Umbilical cord (tissue), 1 donor: ENCODE measurements at regions not wholly inside any gene's neighbourhood (a gene's known extent, or its start where the extent isn't known, plus 50 kb on each side); places are given as distances from the start of the nearest gene placed in this dataset.

Experiments used
- DNase-seq: peaks from one replicate; pipeline ENCODE4 v3.0.0-alpha.2; 2015; ENCODE audit warnings: low spot score

- DNase-seq: no peak
Observed at GRCh38 chr1:167145965-167146364, 52.1 kb downstream of the STYXL2 start.

- no peak for DNase-seq
Observed at GRCh38 chr1:167146903-167147539, 53.1 kb downstream of the STYXL2 start.

GRCh38 chr1:167148421-167148820 lies 54.5 kb downstream of the STYXL2 start:
- no peak for DNase-seq

- DNase-seq: no peak
Observed at GRCh38 chr1:167149793-167150491, 56.1 kb downstream of the STYXL2 start.

GRCh38 chr1:167150492-167150833 lies 56.6 kb downstream of the STYXL2 start:
- no peak for DNase-seq

GRCh38 chr1:167152192-167152876 lies 58.5 kb downstream of the STYXL2 start:
- DNase-seq: no peak

GRCh38 chr1:167156466-167156865 lies 62.6 kb downstream of the STYXL2 start:
- DNase-seq: no peak

GRCh38 chr1:167157114-167157513 lies 63.2 kb downstream of the STYXL2 start:
- DNase-seq: no peak

GRCh38 chr1:167158111-167158812 lies 62.4 kb upstream of the POU2F1 start:
- DNase-seq: no peak

GRCh38 chr1:167158813-167159275 lies 61.8 kb upstream of the POU2F1 start:
- DNase-seq: no peak

- no peak for DNase-seq
Observed at GRCh38 chr1:167159782-167160181, 60.9 kb upstream of the POU2F1 start.

- DNase-seq: no peak
Observed at GRCh38 chr1:167161242-167161641, 59.4 kb upstream of the POU2F1 start.

GRCh38 chr1:167161762-167162161 lies 58.9 kb upstream of the POU2F1 start:
- DNase-seq: no peak

- no peak for DNase-seq
Observed at GRCh38 chr1:167165219-167165618, 55.5 kb upstream of the POU2F1 start.

- peak; percentile 83 for DNase-seq
Observed at GRCh38 chr1:167165948-167166689, 54.6 kb upstream of the POU2F1 start.

- DNase-seq: peak; percentile 13
Observed at GRCh38 chr1:167166690-167167075, 54.0 kb upstream of the POU2F1 start.

- peak; percentile 49 for DNase-seq
Observed at GRCh38 chr1:167168424-167168823, 52.3 kb upstream of the POU2F1 start.

GRCh38 chr1:167169642-167170041 lies 51.0 kb upstream of the POU2F1 start:
- DNase-seq: no peak
